ENCODE measurements at regions not wholly inside any gene's neighbourhood (a gene's known extent, or its start where the extent isn't known, plus 50 kb on each side); places are given as distances from the start of the nearest gene placed in this dataset.

GRCh38 chr4:108227923-108228322 is 59.2 kb upstream of the LEF1 start:
- Histone ChIP-seq H3K9me3 (ENCODE audit: control insufficient read depth, low read length) (no peaks in the 10 kb centered on the region), H3K4me3 (ENCODE audit: low read depth, low read length) (no peak overlapping the region), H3K4me1 (no peaks in the 10 kb centered on the region), H3K4me2 (ENCODE audit: low read length) (no peak overlapping the region), H2AFZ (no peak overlapping the region), H3K36me3 (ENCODE audit: control insufficient read depth, insufficient read depth, low read length) (no peaks in the 10 kb centered on the region), H3K79me2 (no peaks in the 10 kb centered on the region), H3K27me3 (ENCODE audit: control insufficient read depth, insufficient read depth, low read length) (no peaks in the 10 kb centered on the region), H3K27ac (no peak overlapping the region), H3K9ac (no peak overlapping the region)
- TF ChIP-seq CTCF (IDR thresholded peaks at IDR 0.05) = no peak

- Histone ChIP-seq H3K9ac (no peak overlapping the region), H2AFZ (no peak overlapping the region), H3K4me2 (ENCODE audit: low read length) (no peak overlapping the region), H3K27me3 (ENCODE audit: control insufficient read depth, insufficient read depth, low read length) (no peaks in the 10 kb centered on the region), H3K36me3 (ENCODE audit: control insufficient read depth, insufficient read depth, low read length) (no peaks in the 10 kb centered on the region), H3K9me3 (ENCODE audit: control insufficient read depth, low read length) (no peaks in the 10 kb centered on the region), H3K79me2 (no peaks in the 10 kb centered on the region), H3K4me3 (ENCODE audit: low read depth, low read length) (no peak overlapping the region), H3K4me1 (no peaks in the 10 kb centered on the region), H3K27ac (no peak overlapping the region)
- TF ChIP-seq CTCF (IDR thresholded peaks at IDR 0.05) = no peak
Observed at GRCh38 chr4:108224611-108225053, 55.9 kb upstream of the LEF1 start.

- no peak overlapping the region for H3K27ac ChIP-seq
Observed at GRCh38 chr4:108223313-108223712, 54.6 kb upstream of the LEF1 start.

GRCh38 chr4:108219998-108220397 is 51.3 kb upstream of the LEF1 start:
- no peak overlapping the region for H3K4me2 ChIP-seq (ENCODE audit: low read length)
- H3K27ac ChIP-seq = no peak overlapping the region
- H2AFZ ChIP-seq = no peak overlapping the region
- no peaks in the 10 kb centered on the region for H3K27me3 ChIP-seq (ENCODE audit: control insufficient read depth, insufficient read depth, low read length)
- no peak overlapping the region for H3K4me3 ChIP-seq (ENCODE audit: low read depth, low read length)
- no peaks in the 10 kb centered on the region for H3K4me1 ChIP-seq
- no peaks in the 10 kb centered on the region for H3K79me2 ChIP-seq
- no peaks in the 10 kb centered on the region for H3K9me3 ChIP-seq (ENCODE audit: control insufficient read depth, low read length)
- no peak overlapping the region for H3K9ac ChIP-seq
- no peaks in the 10 kb centered on the region for H3K36me3 ChIP-seq (ENCODE audit: control insufficient read depth, insufficient read depth, low read length)
- no peak for TF ChIP-seq CTCF (IDR thresholded peaks at IDR 0.05)

More at GRCh38 chr4:108223313-108223712, 54.6 kb upstream of the LEF1 start:
- H3K36me3 ChIP-seq (ENCODE audit: control insufficient read depth, insufficient read depth, low read length) = no peaks in the 10 kb centered on the region
- no peaks in the 10 kb centered on the region for H3K27me3 ChIP-seq (ENCODE audit: control insufficient read depth, insufficient read depth, low read length)
- no peak for TF ChIP-seq CTCF (IDR thresholded peaks at IDR 0.05)
- no peak overlapping the region for H3K4me3 ChIP-seq (ENCODE audit: low read depth, low read length)
- H3K4me2 ChIP-seq (ENCODE audit: low read length) = no peak overlapping the region
- no peaks in the 10 kb centered on the region for H3K79me2 ChIP-seq
- H3K4me1 ChIP-seq = no peaks in the 10 kb centered on the region
- no peak overlapping the region for H3K9ac ChIP-seq
- H3K9me3 ChIP-seq (ENCODE audit: control insufficient read depth, low read length) = no peaks in the 10 kb centered on the region
- H2AFZ ChIP-seq = no peak overlapping the region
